K562 (cell line): ENCODE measurements at regions not wholly inside any gene's neighbourhood (a gene's known extent, or its start where the extent isn't known, plus 50 kb on each side); places are given as distances from the start of the nearest gene placed in this dataset.
A peak's percentile ranks its signal among the peaks of the same experiment; 100 is the strongest.

Experiments used
- ATAC-seq: fragments of 200-7000 bp; cut with Tn5 transposase; 3 replicates; pipeline ENCODE4 v1.9.1; 2020; ENCODE audit warnings: moderate library complexity
- BruUV-seq: library from RNA; stranded (reverse); fragments of 400-500 nt; replicated peaks from 2 replicates; lab custom pipeline; 2021; lab: Mats Ljungman, UMichigan
- CTCF ChIA-PET: fragments of 300-600 bp; formaldehyde crosslinking; extraction: SDS; loops from one replicate; lab custom pipeline; 2021; ENCODE audit warnings: low intra/inter-chr PET ratio; lab: Yijun Ruan, JAX
- POLR2A ChIA-PET: fragments of 300-600, 350-650 bp; sonication (Branson Sonifier 250); formaldehyde crosslinking; extraction: SDS; loops from one replicate; lab custom pipeline; 2021; ENCODE audit warnings: antibody characterized with exemption, inconsistent platforms; lab: Yijun Ruan, JAX
- DNase-seq, 4 experiments: peaks; one replicate each; pipeline versions ENCODE4 v3.0.0 to v3.0.0-alpha.2; 2011 to 2018; ENCODE audit warnings: low spot score in 3 of 4, mixed read lengths in 3 of 4; ENCODE audit errors: extremely low read depth in 1 of 4
- FAIRE-seq: peaks from 2 replicates; lab custom pipeline; 2011; peaks lifted over from hg19 to GRCh38; lab: Jason Lieb, UNC
- H2AFZ ChIP-seq: 2 replicates; pipeline ENCODE4 v1.6.0; 2011; ENCODE audit warnings: low read depth, low read length, control low read depth, inconsistent platforms
- H3K27ac ChIP-seq: fragments of 200-600 bp; 3 replicates; pipeline ENCODE4 v1.8.0; 2011; ENCODE audit warnings: low read depth, mild to moderate bottlenecking, control low read depth, inconsistent platforms, low read length, moderate library complexity, mixed read lengths; ENCODE audit errors: extremely low read depth
- H3K27me3 ChIP-seq, 2 experiments: fragments of 300-600 bp in 1 of 2; 2 replicates in 1 of 2; 3 replicates in 1 of 2; pipeline versions ENCODE4 v1.6.0 to v1.8.0; 2011; ENCODE audit warnings: inconsistent platforms in 2 of 2, low read length in 2 of 2, mild to moderate bottlenecking in 1 of 2, mixed read lengths in 1 of 2, moderate library complexity in 1 of 2; ENCODE audit not compliant: control insufficient read depth in 2 of 2, insufficient read depth in 2 of 2
- H3K36me3 ChIP-seq: fragments of 300-600 bp; 3 replicates; pipeline ENCODE4 v1.8.0; 2011; ENCODE audit warnings: mild to moderate bottlenecking, low read length, inconsistent platforms; ENCODE audit not compliant: control insufficient read depth, insufficient read depth
- H3K4me1 ChIP-seq, 2 experiments: fragments of 200-600 bp in 1 of 2; replicated peaks in 1 of 2; 2 replicates in 1 of 2; 3 replicates in 1 of 2; pipeline versions ENCODE4 v1.5.1 to v1.8.0; 2011; ENCODE audit warnings: inconsistent platforms in 2 of 2, low read length in 2 of 2, mild to moderate bottlenecking in 1 of 2, mixed read lengths in 1 of 2, moderate library complexity in 1 of 2; ENCODE audit not compliant: control insufficient read depth in 2 of 2, insufficient read depth in 2 of 2
- H3K4me2 ChIP-seq: 2 replicates; pipeline ENCODE4 v1.6.1; 2011; ENCODE audit warnings: low read length, control low read depth, inconsistent platforms, mixed read lengths; ENCODE audit not compliant: insufficient read depth
- H3K4me3 ChIP-seq: fragments of 200-600 bp; sonication (generic), shearing (Covaris generic); 2 replicates; pipeline ENCODE4 v1.5.1; 2016; ENCODE audit warnings: control low read depth, inconsistent platforms
- H3K79me2 ChIP-seq: fragments of 200-600 bp; 3 replicates; pipeline ENCODE4 v1.8.0; 2011; ENCODE audit warnings: low read length, inconsistent platforms; ENCODE audit not compliant: control insufficient read depth, insufficient read depth
- H3K9ac ChIP-seq, 2 experiments: 2 replicates each; pipeline versions ENCODE4 v1.6.0 to v1.6.1; 2011; ENCODE audit warnings: low read depth in 2 of 2, low read length in 2 of 2, control low read depth in 1 of 2, inconsistent platforms in 1 of 2, mild to moderate bottlenecking in 1 of 2, mixed read lengths in 1 of 2; ENCODE audit not compliant: insufficient read depth in 1 of 2
- H3K9me1 ChIP-seq: one replicate; pipeline ENCODE4 v1.6.0; 2011; ENCODE audit warnings: inconsistent platforms, mild to moderate bottlenecking, low read length, moderate library complexity; ENCODE audit not compliant: control insufficient read depth, insufficient read depth
- H3K9me3 ChIP-seq: replicated peaks from 2 replicates; pipeline ENCODE4 v1.5.1; 2011; ENCODE audit warnings: low read depth, low read length, inconsistent platforms; ENCODE audit not compliant: control insufficient read depth, insufficient read depth
- H4K20me1 ChIP-seq: replicated peaks from 2 replicates; pipeline ENCODE4 v1.6.1; 2011; ENCODE audit warnings: low read length, inconsistent platforms, mixed read lengths; ENCODE audit not compliant: control insufficient read depth, insufficient read depth
- E2F6 ChIP-seq, 2 experiments: IDR thresholded peaks; 2 replicates each; pipeline ENCODE4 v1.6.1; 2011; ENCODE audit warnings: borderline replicate concordance in 1 of 2, control low read depth in 1 of 2, low read depth in 1 of 2, low read length in 1 of 2, mild to moderate bottlenecking in 1 of 2, mixed read lengths in 1 of 2, moderate library complexity in 1 of 2; ENCODE audit not compliant: insufficient read depth in 1 of 2, insufficient read length in 1 of 2, poor library complexity in 1 of 2, severe bottlenecking in 1 of 2; ENCODE audit errors: extremely low read depth in 1 of 2
- GABPA ChIP-seq: fragments of 200-800 bp; sonication (Bioruptor generic); conservative IDR thresholded peaks from 2 replicates; pipeline ENCODE4 v1.6.1; 2016; ENCODE audit warnings: low read depth, missing genetic modification characterization, missing compliant biosample characterization
- HIVEP1 ChIP-seq: fragments of 250-450 bp; sonication (Bioruptor Pico); IDR thresholded peaks from 2 replicates; pipeline ENCODE4 v1.4.0; 2020; ENCODE audit warnings: mild to moderate bottlenecking
- LEF1 ChIP-seq: fragments of 450-650 bp; IDR thresholded peaks from 2 replicates; pipeline ENCODE4 v1.6.1; 2016; ENCODE audit warnings: mild to moderate bottlenecking
- MITF ChIP-seq: IDR thresholded peaks from 2 replicates; pipeline ENCODE4 v1.6.1; 2014; ENCODE audit warnings: antibody characterized with exemption
- PCBP1 ChIP-seq: fragments of 200-400 bp; formaldehyde crosslinking; IDR thresholded peaks from 2 replicates; pipeline ENCODE4 v1.6.1; 2018; ENCODE audit warnings: mild to moderate bottlenecking, low read depth, low read length; ENCODE audit not compliant: poor library complexity, severe bottlenecking
- RBM34 ChIP-seq: fragments of 200-400 bp; formaldehyde crosslinking; IDR thresholded peaks from 2 replicates; pipeline ENCODE4 v1.6.1; 2018; ENCODE audit warnings: low read length, borderline replicate concordance; ENCODE audit not compliant: insufficient read depth
- ZNF134 ChIP-seq: fragments of 250-450 bp; sonication (Bioruptor Pico); conservative IDR thresholded peaks from 2 replicates; pipeline ENCODE4 v1.4.0; 2020
- ZNF197 ChIP-seq: fragments of 200-800 bp; sonication (Bioruptor generic); IDR thresholded peaks from 2 replicates; pipeline ENCODE4 v1.6.1; 2016; ENCODE audit warnings: low read depth, missing genetic modification characterization, missing compliant biosample characterization
- ZNF212 ChIP-seq: fragments of 450-650 bp; formaldehyde crosslinking; IDR thresholded peaks from 2 replicates; pipeline ENCODE4 v1.4.0; 2020; ENCODE audit warnings: mild to moderate bottlenecking
- WGBS: fragments of 100-300 bp; shearing (Covaris generic); methylation state at CpG from one replicate; pipeline ENCODE4 v1.1.6; 2016; ENCODE audit warnings: low coverage, mixed read lengths; ENCODE audit not compliant: insufficient coverage; ENCODE audit errors: missing lambda C conversion rate; 5-methylcytosine and 5-hydroxymethylcytosine counted together
- in situ Hi-C: fragments of 300-500 bp; cut with MboI; formaldehyde crosslinking; loops from 4 replicates; pipeline ENCODE4 v1.15.0; 2018; ENCODE audit warnings: inconsistent platforms, mixed read lengths
- intact Hi-C: fragments of 100-400 bp; cut with micrococcal nuclease; formaldehyde crosslinking; loops from 2 replicates; pipeline ENCODE4 v1.14.2; 2022
- TF ChIP-seq, protein P1 (sequence below), 3 experiments: fragments of 200-800 bp in 1 of 3; fragments of 250-450 bp in 1 of 3; fragments of 450-650 bp in 1 of 3; sonication (Bioruptor Pico) in 1 of 3; sonication (Bioruptor generic) in 1 of 3; formaldehyde crosslinking in 1 of 3; IDR thresholded peaks; 2 replicates each; pipeline versions ENCODE4 v1.6.1 to v1.8.0; 2016 to 2022; ENCODE audit warnings: mild to moderate bottlenecking in 2 of 3, missing genetic modification characterization in 2 of 3, missing compliant biosample characterization in 1 of 3, moderate library complexity in 1 of 3

DNA sequence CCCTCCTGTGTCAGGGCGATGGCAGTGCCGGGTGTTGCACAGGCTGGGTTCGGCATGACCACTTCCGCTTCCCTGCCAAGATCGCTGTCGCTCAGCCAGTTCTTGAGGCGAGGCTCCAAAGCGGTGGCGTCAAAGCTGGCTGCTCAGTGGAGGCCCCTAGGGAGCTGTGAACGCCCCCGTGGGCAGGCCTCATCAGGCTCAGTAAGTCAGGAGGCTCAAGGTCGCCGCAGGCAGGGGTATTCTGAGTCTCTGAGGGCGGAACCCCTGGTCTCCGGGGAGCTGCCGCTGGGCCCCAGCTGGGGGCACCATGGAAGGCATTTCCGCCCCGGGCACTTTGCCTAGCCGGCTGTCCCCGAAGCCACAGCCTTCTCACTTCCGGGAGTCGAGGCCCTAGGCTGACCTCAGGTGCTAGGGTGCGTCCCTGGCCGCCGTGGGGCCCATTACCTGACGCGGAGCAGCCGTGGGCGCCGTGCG lies 210.4 kb downstream of the SOCS6 start:
- Histone ChIP-seq H3K4me1 (peaks cover 0 to 7% of the 10 kb centered on the region in 2 experiments; a peak in 2 of 5 replicates), H2AFZ (peak overlapping the region; percentile 68), H4K20me1 (no peaks in the 10 kb centered on the region), H3K27me3 (no peaks in the 10 kb centered on the region), H3K36me3 (no peaks in the 10 kb centered on the region), H3K9me3 (no peaks in the 10 kb centered on the region), H3K9ac (peak overlapping the region in 1 of 2 experiments; percentile 52; a peak in 2 of 4 replicates), H3K9me1 (no peaks in the 10 kb centered on the region), H3K27ac (no peak overlapping the region), H3K4me3 (no peak overlapping the region), H3K79me2 (no peaks in the 10 kb centered on the region), H3K4me2 (0 out of 2 replicates have a peak overlapping the region, but pooled peaks have one; percentile 2)
- FAIRE-seq (no peak), DNase-seq (peak in 2 of 4 experiments; percentile 5 to 9), ATAC-seq (peak; percentile 75)
- in situ Hi-C loops (no loop called here), intact Hi-C loops (loop anchor here (10.0 kb wide), 1 partner anchor 1286 kb away; no protein-coding TSS in a partner anchor)
- no TSS peak for BruUV-seq
- POLR2A ChIA-PET = no interaction called here
- 47% methylated on average over 5 of the region's 31 CpGs for WGBS
- CTCF ChIA-PET = no interaction called here
- peak; percentile 84 for TF ChIP-seq GABPA (tag)
- TF ChIP-seq RBM34 = no peak
- TF ChIP-seq E2F6 (IDR thresholded peaks at IDR 0.05; ENCODE audit: borderline replicate concordance in 1 of 2, extremely low read depth in 1 of 2, insufficient read depth in 1 of 2, insufficient read length in 1 of 2, low read depth in 1 of 2, low read length in 1 of 2, poor library complexity in 1 of 2, severe bottlenecking in 1 of 2) = peak in 1 of 2 experiments; percentile 14
- no peak for TF ChIP-seq ZNF197 (CRISPR knock-in tag)
- no peak for TF ChIP-seq HIVEP1 (CRISPR knock-in tag)
- no peak for TF ChIP-seq MITF
- TF ChIP-seq LEF1 = no peak
- TF ChIP-seq, protein P1, sequence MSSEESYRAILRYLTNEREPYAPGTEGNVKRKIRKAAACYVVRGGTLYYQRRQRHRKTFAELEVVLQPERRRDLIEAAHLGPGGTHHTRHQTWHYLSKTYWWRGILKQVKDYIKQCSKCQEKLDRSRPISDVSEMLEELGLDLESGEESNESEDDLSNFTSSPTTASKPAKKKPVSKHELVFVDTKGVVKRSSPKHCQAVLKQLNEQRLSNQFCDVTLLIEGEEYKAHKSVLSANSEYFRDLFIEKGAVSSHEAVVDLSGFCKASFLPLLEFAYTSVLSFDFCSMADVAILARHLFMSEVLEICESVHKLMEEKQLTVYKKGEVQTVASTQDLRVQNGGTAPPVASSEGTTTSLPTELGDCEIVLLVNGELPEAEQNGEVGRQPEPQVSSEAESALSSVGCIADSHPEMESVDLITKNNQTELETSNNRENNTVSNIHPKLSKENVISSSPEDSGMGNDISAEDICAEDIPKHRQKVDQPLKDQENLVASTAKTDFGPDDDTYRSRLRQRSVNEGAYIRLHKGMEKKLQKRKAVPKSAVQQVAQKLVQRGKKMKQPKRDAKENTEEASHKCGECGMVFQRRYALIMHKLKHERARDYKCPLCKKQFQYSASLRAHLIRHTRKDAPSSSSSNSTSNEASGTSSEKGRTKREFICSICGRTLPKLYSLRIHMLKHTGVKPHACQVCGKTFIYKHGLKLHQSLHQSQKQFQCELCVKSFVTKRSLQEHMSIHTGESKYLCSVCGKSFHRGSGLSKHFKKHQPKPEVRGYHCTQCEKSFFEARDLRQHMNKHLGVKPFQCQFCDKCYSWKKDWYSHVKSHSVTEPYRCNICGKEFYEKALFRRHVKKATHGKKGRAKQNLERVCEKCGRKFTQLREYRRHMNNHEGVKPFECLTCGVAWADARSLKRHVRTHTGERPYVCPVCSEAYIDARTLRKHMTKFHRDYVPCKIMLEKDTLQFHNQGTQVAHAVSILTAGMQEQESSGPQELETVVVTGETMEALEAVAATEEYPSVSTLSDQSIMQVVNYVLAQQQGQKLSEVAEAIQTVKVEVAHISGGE (CRISPR knock-in tag; IDR thresholded peaks at IDR 0.05) = peak in 2 of 3 experiments; percentile 71 to 91; a peak in 4 of 6 replicates
- TF ChIP-seq ZNF212 (CRISPR knock-in tag) = no peak
- TF ChIP-seq PCBP1 = no peak
- no peak for TF ChIP-seq ZNF134 (CRISPR knock-in tag)
